Panc1 (cell line): ENCODE measurements at regions not wholly inside any gene's neighbourhood (a gene's known extent, or its start where the extent isn't known, plus 50 kb on each side); places are given as distances from the start of the nearest gene placed in this dataset.

Experiments used
- POLR2AphosphoS5 ChIP-seq: IDR thresholded peaks from 2 replicates; pipeline ENCODE4 v1.6.1; 2012; ENCODE audit warnings: mild to moderate bottlenecking, low read depth, low read length, moderate library complexity
- TF ChIP-seq, protein P1 (sequence below): fragments of 450-650 bp; IDR thresholded peaks from 2 replicates; pipeline ENCODE4 v1.5.1; 2017; ENCODE audit warnings: mild to moderate bottlenecking

GRCh38 chr22:22740560-22741276 is 96.3 kb downstream of the GGTLC2 start:
- TF ChIP-seq, protein P1, sequence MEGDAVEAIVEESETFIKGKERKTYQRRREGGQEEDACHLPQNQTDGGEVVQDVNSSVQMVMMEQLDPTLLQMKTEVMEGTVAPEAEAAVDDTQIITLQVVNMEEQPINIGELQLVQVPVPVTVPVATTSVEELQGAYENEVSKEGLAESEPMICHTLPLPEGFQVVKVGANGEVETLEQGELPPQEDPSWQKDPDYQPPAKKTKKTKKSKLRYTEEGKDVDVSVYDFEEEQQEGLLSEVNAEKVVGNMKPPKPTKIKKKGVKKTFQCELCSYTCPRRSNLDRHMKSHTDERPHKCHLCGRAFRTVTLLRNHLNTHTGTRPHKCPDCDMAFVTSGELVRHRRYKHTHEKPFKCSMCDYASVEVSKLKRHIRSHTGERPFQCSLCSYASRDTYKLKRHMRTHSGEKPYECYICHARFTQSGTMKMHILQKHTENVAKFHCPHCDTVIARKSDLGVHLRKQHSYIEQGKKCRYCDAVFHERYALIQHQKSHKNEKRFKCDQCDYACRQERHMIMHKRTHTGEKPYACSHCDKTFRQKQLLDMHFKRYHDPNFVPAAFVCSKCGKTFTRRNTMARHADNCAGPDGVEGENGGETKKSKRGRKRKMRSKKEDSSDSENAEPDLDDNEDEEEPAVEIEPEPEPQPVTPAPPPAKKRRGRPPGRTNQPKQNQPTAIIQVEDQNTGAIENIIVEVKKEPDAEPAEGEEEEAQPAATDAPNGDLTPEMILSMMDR, result no peak
- no peak for TF ChIP-seq POLR2AphosphoS5
